H1 (cell line): ENCODE measurements at regions not wholly inside any gene's neighbourhood (a gene's known extent, or its start where the extent isn't known, plus 50 kb on each side); places are given as distances from the start of the nearest gene placed in this dataset.

Experiments
- GABPA ChIP-seq: IDR thresholded peaks from 2 replicates; pipeline ENCODE4 v1.6.1; 2011; ENCODE audit warnings: mild to moderate bottlenecking, low read length, moderate library complexity, borderline replicate concordance; ENCODE audit not compliant: insufficient read depth
- RFX5 ChIP-seq: IDR thresholded peaks from 2 replicates; pipeline ENCODE4 v1.6.1; 2011; ENCODE audit warnings: low read depth, low read length, improper control_type of control experiment, borderline replicate concordance
- SIRT6 ChIP-seq: IDR thresholded peaks from one replicate; pipeline ENCODE4 v1.7.1; 2012; ENCODE audit warnings: low read length, inconsistent platforms
- SP2 ChIP-seq: IDR thresholded peaks from 2 replicates; pipeline ENCODE4 v1.6.1; 2012; ENCODE audit warnings: mild to moderate bottlenecking, low read length, inconsistent platforms
- TF ChIP-seq, protein P1 (sequence below): fragments of 300-600 bp; sonication (generic); IDR thresholded peaks from 2 replicates; pipeline ENCODE4 v1.7.1; 2012; ENCODE audit warnings: low read length, moderate library complexity, mild to moderate bottlenecking, inconsistent platforms; ENCODE audit not compliant: insufficient replicate concordance

DNA sequence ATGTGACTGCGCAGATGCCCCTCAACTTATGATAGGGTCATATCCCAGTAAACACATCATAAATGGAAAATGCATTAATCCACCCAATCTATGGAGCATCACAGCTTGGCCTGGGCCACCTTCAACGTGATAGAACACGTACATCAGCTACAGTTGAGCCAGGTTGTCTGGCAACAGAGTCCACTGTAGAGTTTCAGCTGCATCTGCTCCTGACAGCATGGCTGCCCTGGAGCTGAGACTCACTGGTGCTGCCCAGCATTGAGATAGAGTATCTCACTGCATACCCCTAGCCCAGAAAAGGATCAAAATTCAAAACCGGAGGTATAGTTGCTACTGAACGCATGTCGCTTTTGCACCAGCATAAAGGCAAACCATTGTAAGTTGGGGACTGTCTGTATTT, 437.7 kb upstream of the MKI67 start (continued):
- TF ChIP-seq, protein P1, sequence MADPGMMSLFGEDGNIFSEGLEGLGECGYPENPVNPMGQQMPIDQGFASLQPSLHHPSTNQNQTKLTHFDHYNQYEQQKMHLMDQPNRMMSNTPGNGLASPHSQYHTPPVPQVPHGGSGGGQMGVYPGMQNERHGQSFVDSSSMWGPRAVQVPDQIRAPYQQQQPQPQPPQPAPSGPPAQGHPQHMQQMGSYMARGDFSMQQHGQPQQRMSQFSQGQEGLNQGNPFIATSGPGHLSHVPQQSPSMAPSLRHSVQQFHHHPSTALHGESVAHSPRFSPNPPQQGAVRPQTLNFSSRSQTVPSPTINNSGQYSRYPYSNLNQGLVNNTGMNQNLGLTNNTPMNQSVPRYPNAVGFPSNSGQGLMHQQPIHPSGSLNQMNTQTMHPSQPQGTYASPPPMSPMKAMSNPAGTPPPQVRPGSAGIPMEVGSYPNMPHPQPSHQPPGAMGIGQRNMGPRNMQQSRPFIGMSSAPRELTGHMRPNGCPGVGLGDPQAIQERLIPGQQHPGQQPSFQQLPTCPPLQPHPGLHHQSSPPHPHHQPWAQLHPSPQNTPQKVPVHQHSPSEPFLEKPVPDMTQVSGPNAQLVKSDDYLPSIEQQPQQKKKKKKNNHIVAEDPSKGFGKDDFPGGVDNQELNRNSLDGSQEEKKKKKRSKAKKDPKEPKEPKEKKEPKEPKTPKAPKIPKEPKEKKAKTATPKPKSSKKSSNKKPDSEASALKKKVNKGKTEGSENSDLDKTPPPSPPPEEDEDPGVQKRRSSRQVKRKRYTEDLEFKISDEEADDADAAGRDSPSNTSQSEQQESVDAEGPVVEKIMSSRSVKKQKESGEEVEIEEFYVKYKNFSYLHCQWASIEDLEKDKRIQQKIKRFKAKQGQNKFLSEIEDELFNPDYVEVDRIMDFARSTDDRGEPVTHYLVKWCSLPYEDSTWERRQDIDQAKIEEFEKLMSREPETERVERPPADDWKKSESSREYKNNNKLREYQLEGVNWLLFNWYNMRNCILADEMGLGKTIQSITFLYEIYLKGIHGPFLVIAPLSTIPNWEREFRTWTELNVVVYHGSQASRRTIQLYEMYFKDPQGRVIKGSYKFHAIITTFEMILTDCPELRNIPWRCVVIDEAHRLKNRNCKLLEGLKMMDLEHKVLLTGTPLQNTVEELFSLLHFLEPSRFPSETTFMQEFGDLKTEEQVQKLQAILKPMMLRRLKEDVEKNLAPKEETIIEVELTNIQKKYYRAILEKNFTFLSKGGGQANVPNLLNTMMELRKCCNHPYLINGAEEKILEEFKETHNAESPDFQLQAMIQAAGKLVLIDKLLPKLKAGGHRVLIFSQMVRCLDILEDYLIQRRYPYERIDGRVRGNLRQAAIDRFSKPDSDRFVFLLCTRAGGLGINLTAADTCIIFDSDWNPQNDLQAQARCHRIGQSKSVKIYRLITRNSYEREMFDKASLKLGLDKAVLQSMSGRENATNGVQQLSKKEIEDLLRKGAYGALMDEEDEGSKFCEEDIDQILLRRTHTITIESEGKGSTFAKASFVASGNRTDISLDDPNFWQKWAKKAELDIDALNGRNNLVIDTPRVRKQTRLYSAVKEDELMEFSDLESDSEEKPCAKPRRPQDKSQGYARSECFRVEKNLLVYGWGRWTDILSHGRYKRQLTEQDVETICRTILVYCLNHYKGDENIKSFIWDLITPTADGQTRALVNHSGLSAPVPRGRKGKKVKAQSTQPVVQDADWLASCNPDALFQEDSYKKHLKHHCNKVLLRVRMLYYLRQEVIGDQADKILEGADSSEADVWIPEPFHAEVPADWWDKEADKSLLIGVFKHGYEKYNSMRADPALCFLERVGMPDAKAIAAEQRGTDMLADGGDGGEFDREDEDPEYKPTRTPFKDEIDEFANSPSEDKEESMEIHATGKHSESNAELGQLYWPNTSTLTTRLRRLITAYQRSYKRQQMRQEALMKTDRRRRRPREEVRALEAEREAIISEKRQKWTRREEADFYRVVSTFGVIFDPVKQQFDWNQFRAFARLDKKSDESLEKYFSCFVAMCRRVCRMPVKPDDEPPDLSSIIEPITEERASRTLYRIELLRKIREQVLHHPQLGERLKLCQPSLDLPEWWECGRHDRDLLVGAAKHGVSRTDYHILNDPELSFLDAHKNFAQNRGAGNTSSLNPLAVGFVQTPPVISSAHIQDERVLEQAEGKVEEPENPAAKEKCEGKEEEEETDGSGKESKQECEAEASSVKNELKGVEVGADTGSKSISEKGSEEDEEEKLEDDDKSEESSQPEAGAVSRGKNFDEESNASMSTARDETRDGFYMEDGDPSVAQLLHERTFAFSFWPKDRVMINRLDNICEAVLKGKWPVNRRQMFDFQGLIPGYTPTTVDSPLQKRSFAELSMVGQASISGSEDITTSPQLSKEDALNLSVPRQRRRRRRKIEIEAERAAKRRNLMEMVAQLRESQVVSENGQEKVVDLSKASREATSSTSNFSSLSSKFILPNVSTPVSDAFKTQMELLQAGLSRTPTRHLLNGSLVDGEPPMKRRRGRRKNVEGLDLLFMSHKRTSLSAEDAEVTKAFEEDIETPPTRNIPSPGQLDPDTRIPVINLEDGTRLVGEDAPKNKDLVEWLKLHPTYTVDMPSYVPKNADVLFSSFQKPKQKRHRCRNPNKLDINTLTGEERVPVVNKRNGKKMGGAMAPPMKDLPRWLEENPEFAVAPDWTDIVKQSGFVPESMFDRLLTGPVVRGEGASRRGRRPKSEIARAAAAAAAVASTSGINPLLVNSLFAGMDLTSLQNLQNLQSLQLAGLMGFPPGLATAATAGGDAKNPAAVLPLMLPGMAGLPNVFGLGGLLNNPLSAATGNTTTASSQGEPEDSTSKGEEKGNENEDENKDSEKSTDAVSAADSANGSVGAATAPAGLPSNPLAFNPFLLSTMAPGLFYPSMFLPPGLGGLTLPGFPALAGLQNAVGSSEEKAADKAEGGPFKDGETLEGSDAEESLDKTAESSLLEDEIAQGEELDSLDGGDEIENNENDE: no peak
- no peak for TF ChIP-seq SIRT6
- TF ChIP-seq SP2: no peak
- no peak for TF ChIP-seq GABPA
- no peak for TF ChIP-seq RFX5
